HG03575 (cell line): ENCODE measurements at regions not wholly inside any gene's neighbourhood (a gene's known extent, or its start where the extent isn't known, plus 50 kb on each side); places are given as distances from the start of the nearest gene placed in this dataset.

Experiments used
- ATAC-seq: cut with Tn5 transposase; IDR thresholded peaks from one replicate; pipeline ENCODE4 v1.9.1; 2021; ENCODE audit not compliant: unreplicated experiment, insufficient number of reproducible peaks, low FRiP score; ENCODE audit errors: extremely low read depth

- ATAC-seq = no peak
Observed at GRCh38 chr11:103530257-103530656, 421.0 kb downstream of the DYNC2H1 start.

GRCh38 chr11:103532133-103532788, 423.0 kb downstream of the DYNC2H1 start:
- ATAC-seq = no peak

GRCh38 chr11:103534191-103534590, 425.0 kb downstream of the DYNC2H1 start:
- no peak for ATAC-seq

GRCh38 chr11:103534959-103535358, 425.7 kb downstream of the DYNC2H1 start:
- no peak for ATAC-seq

DNA sequence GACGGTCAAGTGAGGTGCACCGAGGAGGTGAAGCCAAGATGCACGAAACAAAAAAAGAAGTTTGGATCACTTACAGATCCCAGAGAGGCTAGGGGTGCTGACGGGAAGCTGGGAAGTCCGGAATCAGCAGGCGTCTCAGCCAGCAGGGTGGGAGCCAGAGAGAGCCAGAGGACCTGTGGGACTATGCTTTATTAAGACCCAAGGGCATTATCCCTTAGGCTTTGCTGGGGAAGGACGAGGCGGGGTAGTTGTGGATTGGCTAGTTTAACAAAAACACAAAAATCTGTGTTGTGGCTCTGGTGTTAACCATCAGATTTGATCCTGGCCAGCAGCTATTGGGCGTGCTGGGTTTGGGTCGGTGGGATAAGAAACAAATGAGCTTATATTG, 427.1 kb downstream of the DYNC2H1 start:
- no peak for ATAC-seq

DNA sequence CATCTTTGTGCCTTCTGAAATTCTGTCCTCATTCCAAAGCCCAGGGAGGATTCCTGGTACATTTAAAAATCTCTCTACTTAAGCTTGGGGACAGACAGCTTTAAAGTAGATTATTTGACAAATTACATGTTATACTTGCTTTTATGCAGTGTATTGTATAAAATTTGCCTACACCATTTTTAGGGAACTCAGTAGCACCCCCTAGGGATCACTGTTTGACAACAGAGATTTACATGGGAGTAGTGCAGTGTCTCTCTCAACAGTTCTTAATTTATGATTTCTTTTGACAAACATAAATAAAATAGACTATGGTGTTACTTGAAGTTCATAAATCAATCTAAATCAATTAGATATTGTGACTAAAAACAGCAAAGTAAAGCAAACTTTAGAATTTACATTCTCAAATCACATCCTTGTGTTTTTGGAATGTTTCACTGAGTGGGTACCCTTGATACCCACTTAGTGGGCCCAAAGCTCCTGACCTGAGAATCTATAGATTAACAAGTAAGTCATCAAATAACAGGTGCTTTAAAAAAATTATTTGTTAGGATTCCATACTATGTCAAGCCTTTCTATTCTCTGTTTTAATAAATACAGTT, 428.8 kb downstream of the DYNC2H1 start:
- no peak for ATAC-seq

- no peak for ATAC-seq
Observed at GRCh38 chr11:103539166-103539565, 429.9 kb downstream of the DYNC2H1 start.

- no peak for ATAC-seq
Observed at GRCh38 chr11:103541186-103541795, 432.1 kb downstream of the DYNC2H1 start.

DNA sequence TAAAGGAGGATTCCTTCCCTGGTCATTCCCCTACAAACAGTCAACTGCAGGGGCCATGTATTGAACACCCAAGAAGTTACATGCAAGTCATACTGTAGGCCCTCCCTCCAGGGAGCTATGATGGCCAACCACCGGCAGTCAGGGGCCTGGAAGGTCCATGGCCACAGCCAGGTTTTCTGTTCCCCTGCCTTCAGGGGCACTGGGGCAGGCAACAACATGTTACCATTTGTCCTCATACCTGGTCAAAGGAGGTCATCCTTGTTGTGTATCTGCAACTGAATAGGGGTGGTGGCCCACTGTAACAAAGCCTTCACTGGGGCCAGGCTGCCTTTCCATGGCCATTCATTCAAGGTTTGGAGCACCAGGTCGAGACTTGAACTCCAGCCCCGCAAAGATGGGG, 433.6 kb downstream of the DYNC2H1 start:
- no peak for ATAC-seq

DNA sequence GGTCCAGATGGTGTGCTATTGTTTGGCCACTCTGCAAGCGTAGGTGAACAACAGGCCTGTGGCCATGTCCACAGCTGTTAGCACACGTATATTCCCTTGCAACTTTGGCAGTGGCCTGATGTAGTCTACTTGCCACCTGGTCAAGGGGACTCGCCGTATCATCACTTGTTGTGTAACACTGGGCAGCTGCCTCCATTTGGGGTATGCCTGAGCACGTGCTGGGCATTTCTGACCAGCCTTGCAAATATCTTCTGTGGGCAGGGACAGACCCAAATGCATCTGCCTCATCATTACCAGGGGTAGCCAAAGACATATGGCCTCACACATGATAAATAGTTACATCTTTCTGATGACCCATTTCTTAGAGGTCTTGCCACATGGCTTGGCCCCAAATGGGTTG, 434.2 kb downstream of the DYNC2H1 start:
- ATAC-seq = no peak

DNA sequence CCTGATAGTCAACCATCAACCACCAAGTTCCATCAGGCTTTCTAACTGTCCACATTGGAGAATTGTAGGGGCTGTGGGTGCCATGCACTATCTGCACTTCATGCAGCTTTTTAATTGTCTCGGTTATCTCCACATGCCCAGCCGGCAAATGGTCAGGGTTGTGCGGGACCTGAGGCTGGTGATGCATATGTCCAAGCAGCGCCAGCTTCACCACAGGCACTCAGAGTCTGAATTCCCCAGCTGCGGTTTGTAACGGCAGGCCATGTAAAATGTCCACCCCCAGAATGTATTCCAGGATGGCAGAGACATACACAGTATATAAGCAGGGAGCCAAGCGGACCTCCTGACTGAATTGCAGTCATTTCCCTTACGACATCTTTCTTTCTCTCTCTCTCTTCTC, 435.6 kb downstream of the DYNC2H1 start:
- no peak for ATAC-seq

- ATAC-seq = no peak
Observed at GRCh38 chr11:103545551-103545950, 436.3 kb downstream of the DYNC2H1 start.

DNA sequence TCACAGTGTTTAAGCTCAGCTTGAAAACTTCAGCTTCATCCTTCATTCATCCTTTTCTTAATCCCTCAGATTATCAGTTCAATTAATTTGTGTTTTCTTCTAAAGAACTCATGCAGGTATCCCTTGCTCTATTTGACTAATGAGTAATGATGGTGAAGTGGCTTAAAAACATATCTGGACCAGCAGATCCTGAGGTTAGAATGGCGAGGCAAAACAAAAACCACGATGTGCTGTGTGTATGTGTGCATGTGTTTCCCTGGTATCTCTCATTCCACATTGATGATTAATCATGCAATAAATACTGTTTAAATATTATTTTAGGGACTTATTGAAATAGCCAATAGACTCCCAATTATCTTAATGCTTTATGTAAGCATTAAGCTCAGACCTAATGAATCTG, 437.0 kb downstream of the DYNC2H1 start:
- ATAC-seq = no peak

GRCh38 chr11:103547024-103547423, 437.8 kb downstream of the DYNC2H1 start:
- no peak for ATAC-seq

DNA sequence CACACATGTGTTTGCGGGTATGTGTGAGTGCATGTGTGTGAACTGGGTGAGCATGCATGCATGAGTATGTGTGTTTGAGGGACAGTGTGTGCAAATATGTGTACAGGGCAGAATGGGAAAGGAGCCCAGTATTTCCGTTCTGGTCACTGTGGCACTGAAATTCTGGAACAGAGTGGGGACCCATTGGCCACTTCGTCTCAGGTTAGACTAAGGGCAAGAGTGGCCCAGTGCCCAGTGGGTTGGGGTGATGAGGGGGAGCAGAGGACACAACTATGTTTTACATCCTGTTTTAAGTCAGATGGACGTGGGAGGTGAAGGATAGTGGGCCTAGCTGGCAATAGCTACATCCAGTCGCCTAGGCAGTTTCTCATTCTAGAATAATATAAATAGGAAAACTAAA, 438.5 kb downstream of the DYNC2H1 start:
- ATAC-seq = no peak

GRCh38 chr11:103548838-103549237, 439.6 kb downstream of the DYNC2H1 start:
- ATAC-seq = no peak

DNA sequence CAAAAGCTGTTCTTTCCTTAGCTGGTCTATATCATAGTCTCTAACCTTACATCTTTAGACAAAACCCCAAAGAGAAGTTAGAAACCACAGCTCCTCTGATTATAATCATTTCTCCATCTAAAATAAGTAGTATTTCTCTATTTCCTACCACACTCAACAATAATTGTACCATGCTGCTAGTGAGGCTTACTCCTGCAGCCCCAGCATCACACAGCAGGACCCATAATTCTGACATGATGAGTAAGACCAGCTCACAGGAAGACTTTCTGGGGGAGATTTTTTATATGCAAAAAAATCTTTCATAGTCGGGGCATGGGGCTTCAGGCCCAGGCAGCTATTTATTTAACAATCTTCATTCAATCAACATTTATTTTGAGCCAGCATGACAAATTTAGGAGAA, 441.6 kb downstream of the DYNC2H1 start:
- no peak for ATAC-seq

DNA sequence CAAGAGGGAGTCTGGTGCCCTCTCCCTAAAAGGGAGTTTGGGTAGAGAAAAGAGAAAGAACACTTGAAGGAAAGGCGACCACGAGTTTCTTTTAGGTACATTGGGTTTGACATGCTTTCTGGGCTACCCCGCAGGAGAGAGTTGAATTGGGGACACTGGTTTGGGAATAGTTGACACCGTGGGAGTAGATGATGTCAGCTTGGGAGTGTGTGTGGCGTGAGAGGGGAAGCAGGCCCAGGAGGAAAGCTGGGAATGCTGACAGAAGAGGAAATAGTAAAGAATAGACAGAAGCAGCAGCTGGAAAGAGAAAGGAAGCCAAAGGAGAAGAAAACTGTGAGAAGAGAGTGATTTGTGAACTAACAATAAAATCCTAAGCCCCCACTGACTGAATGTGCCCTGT, 442.9 kb downstream of the DYNC2H1 start:
- ATAC-seq = no peak

DNA sequence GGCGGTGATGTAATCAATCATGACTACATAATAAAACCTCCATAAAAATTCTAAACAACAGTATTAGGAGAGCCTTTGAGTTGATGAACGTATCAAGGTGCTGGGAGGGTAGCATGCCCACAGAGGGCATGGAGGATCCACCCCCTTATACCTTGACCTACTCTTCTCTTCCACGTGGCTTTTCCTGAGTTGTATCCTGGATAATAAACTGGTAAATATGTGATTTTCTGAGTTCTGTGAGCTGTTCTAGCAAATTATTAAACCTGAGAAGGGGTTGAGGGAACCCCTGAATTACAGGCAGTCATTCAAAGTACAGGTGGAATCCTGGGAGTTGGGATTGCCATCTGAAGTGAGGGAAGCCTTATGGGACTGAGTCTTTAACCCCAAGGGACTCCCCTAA, 446.9 kb downstream of the DYNC2H1 start:
- ATAC-seq = no peak

GRCh38 chr11:103566116-103566515, 456.9 kb downstream of the DYNC2H1 start:
- ATAC-seq = no peak

DNA sequence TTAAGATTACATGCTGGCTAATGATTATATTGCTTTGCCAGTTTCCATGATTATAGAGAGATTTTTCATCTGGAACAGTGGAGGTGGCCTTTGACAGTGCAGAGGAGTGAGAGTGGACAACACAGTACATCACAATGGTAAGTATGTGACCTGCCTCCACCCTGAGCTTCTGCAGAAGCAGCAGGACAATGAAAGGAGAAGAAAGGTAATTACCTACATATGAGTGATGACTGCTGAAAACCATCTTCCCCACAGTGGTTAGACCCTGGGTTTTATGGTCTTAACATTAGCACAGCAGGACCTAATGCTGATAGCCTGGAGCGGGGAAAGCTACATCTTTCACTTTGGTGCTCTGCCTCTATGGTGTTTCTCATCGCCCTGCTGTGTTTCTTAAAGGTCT, 454.7 kb upstream of the DDI1 start:
- no peak for ATAC-seq
